SK-N-SH treated with all-trans-retinoic acid at 6 μM for 48 hours (cell line): ENCODE measurements at regions not wholly inside any gene's neighbourhood (a gene's known extent, or its start where the extent isn't known, plus 50 kb on each side); places are given as distances from the start of the nearest gene placed in this dataset.

Experiments
- ATAC-seq: fragments of 200-7000 bp; cut with Tn5 transposase; 3 replicates; pipeline ENCODE4 v1.9.1; 2020; ENCODE audit warnings: mild to moderate bottlenecking, moderate library complexity
- CSDC2 ChIP-seq: fragments of 250-450 bp; sonication (Bioruptor Pico); IDR thresholded peaks from 2 replicates; pipeline ENCODE4 v1.5.0; 2020; ENCODE audit warnings: mild to moderate bottlenecking, moderate library complexity
- ESRRG ChIP-seq: fragments of 250-450 bp; sonication (Bioruptor Pico); IDR thresholded peaks from 2 replicates; pipeline ENCODE4 v1.6.1; 2021; ENCODE audit warnings: mild to moderate bottlenecking
- GLIS3 ChIP-seq: fragments of 250-450 bp; sonication (Bioruptor Pico); IDR thresholded peaks from 2 replicates; pipeline ENCODE4 v1.5.0; 2020; ENCODE audit warnings: mild to moderate bottlenecking, moderate library complexity
- ISL1 ChIP-seq: fragments of 250-450 bp; sonication (Bioruptor Pico); IDR thresholded peaks from 2 replicates; pipeline ENCODE4 v2.1.2; 2022; ENCODE audit warnings: mild to moderate bottlenecking, moderate library complexity
- OSR1 ChIP-seq: fragments of 250-450 bp; sonication (Bioruptor Pico); IDR thresholded peaks from 2 replicates; pipeline ENCODE4 v1.8.0; 2022; ENCODE audit warnings: moderate library complexity, mild to moderate bottlenecking, inconsistent platforms
- PPARA ChIP-seq: fragments of 250-450 bp; sonication (Bioruptor Pico); IDR thresholded peaks from 2 replicates; pipeline ENCODE4 v1.5.0; 2020; ENCODE audit warnings: mild to moderate bottlenecking, borderline replicate concordance
- RARB ChIP-seq: fragments of 250-450 bp; sonication (Bioruptor Pico); IDR thresholded peaks from 2 replicates; pipeline ENCODE4 v1.8.0; 2021; ENCODE audit warnings: mild to moderate bottlenecking, moderate library complexity
- SNAI2 ChIP-seq: fragments of 250-450 bp; sonication (Bioruptor Pico); IDR thresholded peaks from 2 replicates; pipeline ENCODE4 v1.5.0; 2020; ENCODE audit warnings: mild to moderate bottlenecking, moderate library complexity
- TCF4 ChIP-seq: fragments of 250-450 bp; sonication (Bioruptor Pico); IDR thresholded peaks from 2 replicates; pipeline ENCODE4 v1.8.0; 2021; ENCODE audit warnings: mild to moderate bottlenecking, moderate library complexity, borderline replicate concordance
- TOX ChIP-seq: fragments of 250-450 bp; sonication (Bioruptor Pico); IDR thresholded peaks from 2 replicates; pipeline ENCODE4 v1.8.0; 2021; ENCODE audit warnings: mild to moderate bottlenecking, moderate library complexity, borderline replicate concordance
- ZC3H10 ChIP-seq: fragments of 250-450 bp; sonication (Bioruptor Pico); IDR thresholded peaks from 2 replicates; pipeline ENCODE4 v1.5.1; 2021; ENCODE audit warnings: mild to moderate bottlenecking, moderate library complexity
- ZFP3 ChIP-seq: fragments of 250-450 bp; sonication (Bioruptor Pico); IDR thresholded peaks from 2 replicates; pipeline ENCODE4 v1.5.0; 2020; ENCODE audit warnings: mild to moderate bottlenecking, moderate library complexity
- ZFP30 ChIP-seq: fragments of 450-650 bp; formaldehyde crosslinking; IDR thresholded peaks from 2 replicates; pipeline ENCODE4 v1.5.0; 2022; ENCODE audit warnings: mild to moderate bottlenecking, moderate library complexity
- ZNF565 ChIP-seq: fragments of 450-650 bp; formaldehyde crosslinking; conservative IDR thresholded peaks from 2 replicates; pipeline ENCODE4 v1.5.0; 2020; ENCODE audit warnings: low read depth, mild to moderate bottlenecking, moderate library complexity
- ZNF70 ChIP-seq: fragments of 450-650 bp; formaldehyde crosslinking; IDR thresholded peaks from 2 replicates; pipeline ENCODE4 v1.5.0; 2020; ENCODE audit warnings: mild to moderate bottlenecking, moderate library complexity
- ZNF8 ChIP-seq: fragments of 450-650 bp; formaldehyde crosslinking; IDR thresholded peaks from 2 replicates; pipeline ENCODE4 v1.5.0; 2020; ENCODE audit warnings: mild to moderate bottlenecking, moderate library complexity
- TF ChIP-seq, protein P1 (sequence below): fragments of 250-450 bp; sonication (Bioruptor Pico); IDR thresholded peaks from 2 replicates; pipeline ENCODE4 v1.5.1; 2020; ENCODE audit warnings: low read depth, mild to moderate bottlenecking, moderate library complexity
- TF ChIP-seq, protein P2 (sequence below): fragments of 250-450 bp; sonication (Bioruptor Pico); IDR thresholded peaks from 2 replicates; pipeline ENCODE4 v1.5.0; 2020; ENCODE audit warnings: mild to moderate bottlenecking, moderate library complexity
- TF ChIP-seq, protein P3 (sequence below): fragments of 250-450 bp; sonication (Bioruptor Pico); IDR thresholded peaks from 2 replicates; pipeline ENCODE4 v1.8.0; 2021; ENCODE audit warnings: low read depth, mild to moderate bottlenecking, moderate library complexity, borderline replicate concordance
- TF ChIP-seq, protein P4 (sequence below): fragments of 250-450 bp; sonication (Bioruptor Pico); IDR thresholded peaks from 2 replicates; pipeline ENCODE4 v1.8.0; 2020; ENCODE audit warnings: mild to moderate bottlenecking, moderate library complexity, borderline replicate concordance
- TF ChIP-seq, protein P5 (sequence below): fragments of 250-450 bp; sonication (Bioruptor Pico); IDR thresholded peaks from 2 replicates; pipeline ENCODE4 v1.5.1; 2021; ENCODE audit warnings: mild to moderate bottlenecking, moderate library complexity

DNA sequence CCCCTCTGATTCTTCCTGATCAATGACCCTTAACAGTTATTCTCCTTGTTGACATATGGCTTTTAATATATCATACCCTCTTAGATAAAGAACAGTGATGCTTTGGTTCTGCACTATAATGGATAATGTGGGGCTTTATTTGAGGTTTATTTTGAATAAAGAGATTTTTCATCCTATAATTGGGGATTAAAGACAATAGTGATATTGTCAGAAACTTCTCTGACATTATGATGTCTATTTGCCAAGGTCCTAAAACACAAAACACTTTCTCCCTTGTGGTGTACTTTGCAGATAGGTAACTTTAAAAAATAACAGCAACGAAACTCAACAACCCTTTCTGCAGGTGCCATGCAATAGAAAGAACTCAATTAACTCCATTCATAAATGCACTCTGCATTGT, 243.6 kb upstream of the RHOBTB1 start:
- no peak for TF ChIP-seq TCF4
- TF ChIP-seq OSR1 (CRISPR knock-in tag) = no peak
- TF ChIP-seq ZFP3 (CRISPR knock-in tag) = no peak
- TF ChIP-seq CSDC2 (CRISPR knock-in tag) = no peak
- TF ChIP-seq ZNF70 (CRISPR knock-in tag) = no peak
- TF ChIP-seq, protein P1, sequence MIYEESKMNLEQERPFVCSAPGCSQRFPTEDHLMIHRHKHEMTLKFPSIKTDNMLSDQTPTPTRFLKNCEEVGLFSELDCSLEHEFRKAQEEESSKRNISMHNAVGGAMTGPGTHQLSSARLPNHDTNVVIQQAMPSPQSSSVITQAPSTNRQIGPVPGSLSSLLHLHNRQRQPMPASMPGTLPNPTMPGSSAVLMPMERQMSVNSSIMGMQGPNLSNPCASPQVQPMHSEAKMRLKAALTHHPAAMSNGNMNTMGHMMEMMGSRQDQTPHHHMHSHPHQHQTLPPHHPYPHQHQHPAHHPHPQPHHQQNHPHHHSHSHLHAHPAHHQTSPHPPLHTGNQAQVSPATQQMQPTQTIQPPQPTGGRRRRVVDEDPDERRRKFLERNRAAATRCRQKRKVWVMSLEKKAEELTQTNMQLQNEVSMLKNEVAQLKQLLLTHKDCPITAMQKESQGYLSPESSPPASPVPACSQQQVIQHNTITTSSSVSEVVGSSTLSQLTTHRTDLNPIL (CRISPR knock-in tag) = no peak
- TF ChIP-seq TOX (CRISPR knock-in tag) = no peak
- ATAC-seq = no peak

DNA sequence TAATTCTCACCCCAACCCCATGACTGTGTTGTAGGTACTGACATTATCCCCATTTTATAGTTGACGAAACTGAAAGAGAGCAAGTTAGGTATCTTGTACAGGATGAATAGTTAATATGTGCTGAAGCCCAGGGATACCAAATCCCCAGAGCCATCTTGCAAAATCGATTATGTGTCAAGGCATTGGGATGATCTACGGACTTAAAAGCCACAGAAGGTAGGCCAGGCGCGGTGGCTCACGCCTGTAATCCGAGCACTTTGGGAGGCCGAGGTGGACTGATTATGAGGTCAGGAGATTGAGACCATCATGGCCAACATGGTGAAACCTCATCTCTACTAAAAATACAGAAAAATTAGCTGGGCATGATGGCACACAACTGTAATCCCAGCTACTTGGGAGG, 242.4 kb upstream of the RHOBTB1 start:
- TF ChIP-seq, protein P2, sequence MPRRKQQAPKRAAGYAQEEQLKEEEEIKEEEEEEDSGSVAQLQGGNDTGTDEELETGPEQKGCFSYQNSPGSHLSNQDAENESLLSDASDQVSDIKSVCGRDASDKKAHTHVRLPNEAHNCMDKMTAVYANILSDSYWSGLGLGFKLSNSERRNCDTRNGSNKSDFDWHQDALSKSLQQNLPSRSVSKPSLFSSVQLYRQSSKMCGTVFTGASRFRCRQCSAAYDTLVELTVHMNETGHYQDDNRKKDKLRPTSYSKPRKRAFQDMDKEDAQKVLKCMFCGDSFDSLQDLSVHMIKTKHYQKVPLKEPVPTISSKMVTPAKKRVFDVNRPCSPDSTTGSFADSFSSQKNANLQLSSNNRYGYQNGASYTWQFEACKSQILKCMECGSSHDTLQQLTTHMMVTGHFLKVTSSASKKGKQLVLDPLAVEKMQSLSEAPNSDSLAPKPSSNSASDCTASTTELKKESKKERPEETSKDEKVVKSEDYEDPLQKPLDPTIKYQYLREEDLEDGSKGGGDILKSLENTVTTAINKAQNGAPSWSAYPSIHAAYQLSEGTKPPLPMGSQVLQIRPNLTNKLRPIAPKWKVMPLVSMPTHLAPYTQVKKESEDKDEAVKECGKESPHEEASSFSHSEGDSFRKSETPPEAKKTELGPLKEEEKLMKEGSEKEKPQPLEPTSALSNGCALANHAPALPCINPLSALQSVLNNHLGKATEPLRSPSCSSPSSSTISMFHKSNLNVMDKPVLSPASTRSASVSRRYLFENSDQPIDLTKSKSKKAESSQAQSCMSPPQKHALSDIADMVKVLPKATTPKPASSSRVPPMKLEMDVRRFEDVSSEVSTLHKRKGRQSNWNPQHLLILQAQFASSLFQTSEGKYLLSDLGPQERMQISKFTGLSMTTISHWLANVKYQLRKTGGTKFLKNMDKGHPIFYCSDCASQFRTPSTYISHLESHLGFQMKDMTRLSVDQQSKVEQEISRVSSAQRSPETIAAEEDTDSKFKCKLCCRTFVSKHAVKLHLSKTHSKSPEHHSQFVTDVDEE = no peak
- no peak for TF ChIP-seq ZNF8 (CRISPR knock-in tag)
- no peak for TF ChIP-seq GLIS3 (CRISPR knock-in tag)
- no peak for TF ChIP-seq OSR1 (CRISPR knock-in tag)
- TF ChIP-seq ESRRG (CRISPR knock-in tag) = no peak
- TF ChIP-seq, protein P3, sequence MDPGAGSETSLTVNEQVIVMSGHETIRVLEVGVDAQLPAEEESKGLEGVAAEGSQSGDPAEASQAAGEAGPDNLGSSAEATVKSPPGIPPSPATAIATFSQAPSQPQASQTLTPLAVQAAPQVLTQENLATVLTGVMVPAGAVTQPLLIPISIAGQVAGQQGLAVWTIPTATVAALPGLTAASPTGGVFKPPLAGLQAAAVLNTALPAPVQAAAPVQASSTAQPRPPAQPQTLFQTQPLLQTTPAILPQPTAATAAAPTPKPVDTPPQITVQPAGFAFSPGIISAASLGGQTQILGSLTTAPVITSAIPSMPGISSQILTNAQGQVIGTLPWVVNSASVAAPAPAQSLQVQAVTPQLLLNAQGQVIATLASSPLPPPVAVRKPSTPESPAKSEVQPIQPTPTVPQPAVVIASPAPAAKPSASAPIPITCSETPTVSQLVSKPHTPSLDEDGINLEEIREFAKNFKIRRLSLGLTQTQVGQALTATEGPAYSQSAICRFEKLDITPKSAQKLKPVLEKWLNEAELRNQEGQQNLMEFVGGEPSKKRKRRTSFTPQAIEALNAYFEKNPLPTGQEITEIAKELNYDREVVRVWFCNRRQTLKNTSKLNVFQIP (CRISPR knock-in tag) = no peak
- TF ChIP-seq RARB (CRISPR knock-in tag) = no peak
- TF ChIP-seq TOX (CRISPR knock-in tag) = no peak
- no peak for TF ChIP-seq PPARA
- TF ChIP-seq SNAI2 = no peak
- TF ChIP-seq ZNF565 = no peak
- TF ChIP-seq ZNF70 (CRISPR knock-in tag) = no peak
- TF ChIP-seq, protein P4, sequence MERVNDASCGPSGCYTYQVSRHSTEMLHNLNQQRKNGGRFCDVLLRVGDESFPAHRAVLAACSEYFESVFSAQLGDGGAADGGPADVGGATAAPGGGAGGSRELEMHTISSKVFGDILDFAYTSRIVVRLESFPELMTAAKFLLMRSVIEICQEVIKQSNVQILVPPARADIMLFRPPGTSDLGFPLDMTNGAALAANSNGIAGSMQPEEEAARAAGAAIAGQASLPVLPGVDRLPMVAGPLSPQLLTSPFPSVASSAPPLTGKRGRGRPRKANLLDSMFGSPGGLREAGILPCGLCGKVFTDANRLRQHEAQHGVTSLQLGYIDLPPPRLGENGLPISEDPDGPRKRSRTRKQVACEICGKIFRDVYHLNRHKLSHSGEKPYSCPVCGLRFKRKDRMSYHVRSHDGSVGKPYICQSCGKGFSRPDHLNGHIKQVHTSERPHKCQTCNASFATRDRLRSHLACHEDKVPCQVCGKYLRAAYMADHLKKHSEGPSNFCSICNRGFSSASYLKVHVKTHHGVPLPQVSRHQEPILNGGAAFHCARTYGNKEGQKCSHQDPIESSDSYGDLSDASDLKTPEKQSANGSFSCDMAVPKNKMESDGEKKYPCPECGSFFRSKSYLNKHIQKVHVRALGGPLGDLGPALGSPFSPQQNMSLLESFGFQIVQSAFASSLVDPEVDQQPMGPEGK = no peak
- TF ChIP-seq ZFP30 (CRISPR knock-in tag) = no peak
- TF ChIP-seq TCF4 = no peak
- TF ChIP-seq, protein P5, sequence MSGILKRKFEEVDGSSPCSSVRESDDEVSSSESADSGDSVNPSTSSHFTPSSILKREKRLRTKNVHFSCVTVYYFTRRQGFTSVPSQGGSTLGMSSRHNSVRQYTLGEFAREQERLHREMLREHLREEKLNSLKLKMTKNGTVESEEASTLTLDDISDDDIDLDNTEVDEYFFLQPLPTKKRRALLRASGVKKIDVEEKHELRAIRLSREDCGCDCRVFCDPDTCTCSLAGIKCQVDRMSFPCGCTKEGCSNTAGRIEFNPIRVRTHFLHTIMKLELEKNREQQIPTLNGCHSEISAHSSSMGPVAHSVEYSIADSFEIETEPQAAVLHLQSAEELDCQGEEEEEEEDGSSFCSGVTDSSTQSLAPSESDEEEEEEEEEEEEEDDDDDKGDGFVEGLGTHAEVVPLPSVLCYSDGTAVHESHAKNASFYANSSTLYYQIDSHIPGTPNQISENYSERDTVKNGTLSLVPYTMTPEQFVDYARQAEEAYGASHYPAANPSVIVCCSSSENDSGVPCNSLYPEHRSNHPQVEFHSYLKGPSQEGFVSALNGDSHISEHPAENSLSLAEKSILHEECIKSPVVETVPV = no peak
- TF ChIP-seq ZFP3 (CRISPR knock-in tag) = no peak
- TF ChIP-seq, protein P1 (CRISPR knock-in tag) = no peak
- ATAC-seq = no peak

DNA sequence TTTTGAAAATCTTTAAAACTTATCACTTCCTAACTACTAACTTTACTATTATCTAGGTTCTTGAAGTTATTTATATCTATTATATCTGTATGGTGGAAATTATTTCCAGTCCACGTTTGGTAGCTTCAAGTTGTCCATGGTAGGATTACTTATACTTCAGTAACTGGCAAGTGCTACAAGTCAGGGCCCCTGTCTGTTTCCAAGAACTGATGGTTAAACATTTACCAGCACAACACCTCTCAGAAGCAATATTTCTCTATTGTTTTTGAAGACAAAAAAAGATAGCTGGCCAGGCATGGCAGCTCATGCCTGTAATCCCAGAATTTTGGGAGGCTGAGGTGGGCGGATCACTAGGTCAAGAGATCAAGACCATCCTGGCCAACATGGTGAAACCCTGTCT, 240.4 kb upstream of the RHOBTB1 start:
- ATAC-seq = no peak
- TF ChIP-seq OSR1 (CRISPR knock-in tag) (no peak), ISL1 (CRISPR knock-in tag) (no peak), ESRRG (CRISPR knock-in tag) (no peak), ZNF565 (no peak), ZFP30 (CRISPR knock-in tag) (no peak), TCF4 (no peak), ZC3H10 (CRISPR knock-in tag) (no peak), ZNF70 (CRISPR knock-in tag) (no peak), ZFP3 (CRISPR knock-in tag) (no peak)
- TF ChIP-seq, protein P4 = no peak
- TF ChIP-seq, protein P1 (CRISPR knock-in tag) = no peak
- TF ChIP-seq, protein P2 = no peak
